GM21528 (cell line): ENCODE measurements at regions not wholly inside any gene's neighbourhood (a gene's known extent, or its start where the extent isn't known, plus 50 kb on each side); places are given as distances from the start of the nearest gene placed in this dataset.
"Not testable (repeated sequence)": the region's sequence is repeated elsewhere in the genome, so short reads cannot be mapped to it uniquely, and the experiment has no call there.

Source experiments
- ATAC-seq: cut with Tn5 transposase; IDR thresholded peaks from one replicate; pipeline ENCODE4 v1.9.1; 2021; ENCODE audit warnings: mild to moderate bottlenecking, moderate library complexity; ENCODE audit not compliant: unreplicated experiment, low FRiP score

DNA sequence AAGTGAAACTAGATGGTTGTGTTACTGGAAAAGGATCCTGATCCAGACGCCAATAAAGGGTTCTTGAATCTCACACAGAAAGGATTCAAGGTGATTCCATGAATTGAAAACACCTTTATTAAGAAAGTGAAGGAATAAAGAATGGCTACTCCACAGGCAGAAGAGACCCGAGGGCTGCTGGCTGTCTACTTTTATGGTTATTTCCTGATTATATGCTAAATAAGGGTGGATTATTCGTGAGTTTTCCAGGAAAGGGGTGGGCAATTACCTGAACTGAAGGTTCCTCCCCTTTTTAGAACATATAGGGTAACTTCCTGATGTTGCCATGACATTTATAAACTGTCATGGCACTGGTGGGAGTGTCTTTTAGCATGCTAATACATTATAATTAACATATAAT, 50.9 kb upstream of the WARS2 start:
- ATAC-seq, result no peak

GRCh38 chr1:119204197-119204960, 63.9 kb upstream of the WARS2 start:
- ATAC-seq, result no peak

- no peak for ATAC-seq
These were observed 64.5 kb upstream of the WARS2 start for GRCh38 chr1:119204961-119205357.

- ATAC-seq, result no peak
These were observed 68.6 kb upstream of the WARS2 start for GRCh38 chr1:119209061-119209460.

DNA sequence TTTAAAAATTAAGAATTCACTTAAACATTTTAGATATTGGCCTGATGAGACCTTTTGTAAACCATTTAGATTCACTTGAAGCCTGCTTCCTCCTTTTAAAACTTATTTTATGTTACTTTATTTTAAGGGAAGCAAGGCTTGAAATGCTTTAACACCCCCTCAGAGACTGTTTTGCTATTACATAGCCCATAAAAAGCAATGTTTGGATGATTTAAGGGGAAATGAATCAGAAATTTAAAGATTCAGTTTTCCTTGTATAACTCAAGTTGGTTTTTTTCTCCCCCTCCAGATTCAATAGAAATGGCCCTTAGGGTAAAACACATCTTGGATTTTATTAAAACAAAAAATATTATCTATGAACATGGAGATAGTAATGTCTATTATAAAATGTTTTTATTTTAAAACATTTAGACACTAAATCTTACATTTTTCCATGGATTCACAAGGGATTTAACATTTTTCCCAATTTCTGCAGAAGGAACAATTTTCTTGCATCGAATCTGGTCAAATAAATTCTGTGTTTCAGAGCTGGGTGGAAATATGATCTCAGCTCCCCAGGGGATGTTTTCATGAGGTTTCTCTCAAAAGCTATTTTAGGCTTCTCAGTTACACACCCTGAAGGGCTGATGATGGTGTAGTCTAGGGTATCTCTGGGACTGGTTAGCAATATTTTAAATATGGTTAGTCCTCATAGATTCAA, 69.3 kb upstream of the WARS2 start:
- ATAC-seq, result no peak

GRCh38 chr1:119210296-119210649, 69.8 kb upstream of the WARS2 start:
- no peak for ATAC-seq

GRCh38 chr1:119213213-119213612, 72.8 kb upstream of the WARS2 start:
- not testable (repeated sequence) for ATAC-seq

DNA sequence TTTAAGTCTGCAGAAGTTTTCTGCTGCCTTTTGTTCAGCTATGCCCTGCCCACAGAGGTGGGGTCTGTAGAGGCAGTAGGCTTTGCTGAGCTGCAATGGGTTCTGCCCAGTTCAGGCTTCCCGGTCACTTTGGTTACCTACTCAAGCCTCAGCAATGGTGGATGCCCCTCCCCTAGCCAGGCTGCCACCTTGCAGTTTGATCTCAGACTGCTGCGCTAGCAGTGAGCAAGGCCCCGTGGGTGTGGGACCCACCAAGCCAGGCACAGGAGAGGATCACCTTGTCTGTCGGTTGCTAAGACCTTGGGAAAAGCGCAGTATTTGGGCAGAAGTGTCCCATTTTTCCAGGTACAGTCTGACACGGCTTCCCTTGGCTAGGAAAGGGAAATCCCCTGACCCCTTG, 74.5 kb upstream of the WARS2 start:
- not testable (repeated sequence) for ATAC-seq

DNA sequence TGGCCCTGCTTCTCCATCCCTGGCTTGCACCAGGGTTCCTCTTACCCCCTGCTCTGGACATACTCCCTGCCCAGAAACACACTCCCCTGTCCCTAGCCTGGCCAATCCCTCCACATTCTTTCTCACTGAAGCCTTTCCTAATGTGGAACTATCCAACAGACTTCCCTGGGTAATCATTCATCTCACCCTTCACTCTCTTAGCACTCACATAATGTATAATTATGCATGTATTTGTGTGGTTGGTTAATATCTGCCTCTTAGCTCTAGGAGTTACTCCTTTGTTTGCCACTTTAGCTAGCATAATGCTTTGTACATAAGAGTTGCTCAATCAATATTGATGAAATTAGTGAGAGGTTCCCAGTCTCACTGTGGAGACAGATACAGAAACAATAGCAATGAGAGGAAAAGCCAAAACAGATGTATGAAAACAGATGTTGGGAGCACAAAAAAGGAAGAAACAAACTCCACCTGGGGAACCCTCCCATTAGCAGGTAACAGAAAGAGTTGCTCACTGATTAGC, 76.9 kb upstream of the WARS2 start:
- ATAC-seq, result no peak

- no peak for ATAC-seq
These were observed 79.3 kb upstream of the WARS2 start for GRCh38 chr1:119219711-119220110.

- ATAC-seq, result no peak
These were observed 80.5 kb upstream of the WARS2 start for GRCh38 chr1:119220991-119221390.

DNA sequence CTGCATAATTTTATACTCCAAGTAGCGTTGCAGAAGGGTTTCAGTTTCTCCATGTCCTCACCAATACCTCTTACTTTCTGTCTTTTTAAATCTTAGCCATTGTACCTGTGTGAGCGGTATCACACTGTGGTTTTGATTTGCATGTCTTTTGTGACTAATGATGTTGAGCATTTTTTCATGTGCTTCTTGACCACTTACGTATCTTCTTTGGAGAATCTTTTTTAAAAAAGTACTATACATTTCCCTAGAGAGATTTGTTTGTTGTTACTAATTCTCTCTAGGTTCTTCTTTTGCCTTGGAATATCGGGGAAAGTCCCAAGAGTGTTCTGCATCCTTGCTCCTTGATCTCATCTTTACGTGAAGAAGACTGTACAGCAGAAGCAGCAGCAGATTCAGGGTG, 81.8 kb upstream of the WARS2 start:
- no peak for ATAC-seq

DNA sequence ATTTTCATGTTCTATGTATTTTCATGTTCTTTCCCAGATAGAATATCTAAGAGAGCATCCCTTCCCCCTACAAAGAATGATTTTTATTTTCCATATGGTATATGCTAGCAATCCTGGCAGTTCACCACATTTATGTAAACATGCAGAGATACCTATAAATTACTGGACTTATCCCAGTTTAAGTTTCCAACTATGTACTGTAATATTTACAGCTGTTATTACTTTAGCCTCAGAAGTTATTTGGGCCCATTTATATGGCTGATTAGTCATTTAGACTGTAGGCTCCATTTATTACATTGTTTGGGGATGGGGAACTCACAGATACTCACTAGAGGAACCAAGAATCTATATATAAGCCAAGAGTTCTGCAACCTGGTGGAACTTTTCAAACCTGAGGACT, 84.8 kb upstream of the WARS2 start:
- ATAC-seq, result no peak

GRCh38 chr1:119225831-119226230, 85.4 kb upstream of the WARS2 start:
- ATAC-seq, result no peak

DNA sequence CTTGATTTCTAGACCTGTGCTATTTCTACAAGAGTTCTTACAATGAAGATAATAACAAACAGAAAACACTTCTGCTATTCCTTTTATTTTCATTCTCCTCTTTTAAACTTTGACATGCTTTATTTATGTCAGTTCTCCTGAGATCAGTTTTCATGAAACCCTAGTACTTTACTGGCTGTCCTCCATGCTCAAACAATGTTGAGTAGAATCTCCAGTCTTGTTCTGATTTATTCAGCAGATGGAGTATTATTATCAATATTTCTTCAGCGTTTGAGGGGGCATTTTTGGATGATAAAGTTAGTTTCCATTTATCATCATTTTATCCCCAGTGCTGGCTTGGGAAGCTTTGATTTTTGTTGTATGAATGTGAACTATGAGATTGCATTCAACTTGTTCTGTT, 85.9 kb upstream of the WARS2 start:
- ATAC-seq, result no peak

- ATAC-seq, result no peak
These were observed 86.5 kb upstream of the WARS2 start for GRCh38 chr1:119226913-119227312.

GRCh38 chr1:119227456-119227855, 87.0 kb upstream of the WARS2 start:
- ATAC-seq, result no peak

DNA sequence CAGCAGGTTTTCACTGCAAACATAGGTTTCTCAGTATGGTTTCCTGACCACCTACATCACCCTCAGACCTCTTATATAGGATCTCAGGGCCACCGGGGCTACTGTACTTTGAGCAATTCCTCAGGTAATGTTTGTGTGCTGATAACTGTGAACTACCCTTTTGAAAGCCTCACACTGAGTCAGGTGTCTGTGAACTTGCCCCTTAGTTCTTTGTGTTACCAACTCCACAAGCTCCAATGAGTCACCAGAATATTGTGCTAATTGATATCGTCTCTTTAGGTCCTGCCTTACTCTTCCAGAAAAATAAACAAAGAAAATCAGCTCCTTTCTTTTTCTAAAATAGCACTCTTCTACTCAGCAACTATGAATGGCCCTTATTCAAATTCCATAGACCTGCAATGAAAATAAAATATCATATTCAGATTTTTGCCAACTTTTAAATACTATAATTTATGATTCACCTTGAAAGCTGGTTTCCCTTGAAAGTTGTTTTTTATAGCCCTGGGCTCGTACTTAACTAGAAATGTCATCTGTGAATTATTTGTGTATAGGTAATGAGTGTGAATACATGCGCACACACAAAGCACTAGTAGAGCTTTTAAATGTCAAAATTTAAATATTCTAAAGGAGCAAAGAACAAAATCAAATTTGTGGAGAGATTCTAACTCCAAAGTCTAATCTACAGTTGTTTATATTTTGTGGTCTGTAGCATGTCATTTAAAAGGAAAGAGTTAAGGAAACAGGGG, 88.1 kb upstream of the WARS2 start:
- ATAC-seq, result no peak

DNA sequence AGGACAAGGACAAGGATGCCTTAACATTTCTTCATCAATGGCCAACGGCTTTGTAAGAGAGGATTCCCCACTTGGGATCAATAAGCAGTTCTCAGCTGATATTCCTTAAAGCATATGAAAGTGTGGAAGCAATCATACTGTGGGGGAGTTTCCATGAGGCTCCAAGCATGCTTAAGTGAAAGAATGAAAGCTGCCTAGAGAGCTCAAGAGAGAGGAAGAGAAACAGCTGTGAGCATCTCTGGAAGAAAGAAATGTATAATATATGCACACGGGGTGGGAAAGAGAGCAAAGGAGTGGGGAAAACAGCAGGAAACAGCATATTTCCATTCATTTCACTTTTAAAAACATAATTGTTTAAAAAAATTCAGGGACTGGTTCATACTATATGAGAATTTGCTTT, 94.7 kb upstream of the WARS2 start:
- no peak for ATAC-seq

- ATAC-seq, result no peak
These were observed 105.4 kb upstream of the WARS2 start for GRCh38 chr1:119245881-119246280.

DNA sequence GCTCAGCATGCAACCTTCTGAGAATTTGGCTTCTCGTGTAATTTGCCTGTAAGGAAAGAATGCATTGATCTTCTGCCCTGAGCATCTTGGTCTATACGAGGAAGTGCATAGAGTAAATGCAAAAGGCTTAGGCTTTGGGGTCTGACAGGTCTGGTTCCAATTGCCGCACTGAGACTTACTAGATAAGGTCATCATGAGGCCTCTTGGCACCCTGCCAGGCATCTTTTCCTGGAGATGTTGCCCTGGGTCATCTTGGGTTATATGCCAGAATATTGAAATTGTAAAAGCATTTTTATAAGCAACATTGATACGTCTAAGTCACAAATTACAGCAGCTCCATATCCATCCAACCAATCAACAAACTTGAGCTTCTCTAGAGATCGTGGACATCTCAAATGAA, 108.8 kb upstream of the WARS2 start:
- no peak for ATAC-seq
